ENCODE measurements at regions not wholly inside any gene's neighbourhood (a gene's known extent, or its start where the extent isn't known, plus 50 kb on each side); places are given as distances from the start of the nearest gene placed in this dataset.

- Histone ChIP-seq H3K23ac (ENCODE audit: insufficient read length) (no peak overlapping the region), H2BK15ac (ENCODE audit: low read length) (no peak overlapping the region), H4K20me1 (replicated peaks in 1 of 2; ENCODE audit: control insufficient read depth in 1 of 2, insufficient read depth in 2 of 2, low read length in 2 of 2) (no peaks in the 10 kb centered on the region), H3K4me1 (replicated peaks in 1 of 4; ENCODE audit: control insufficient read depth in 3 of 4, insufficient read depth in 4 of 4, low read length in 3 of 4) (no peaks in the 10 kb centered on the region), H2BK12ac (ENCODE audit: low read depth, low read length) (no peak overlapping the region), H3K56ac (replicated peaks; ENCODE audit: insufficient read length, low read depth, low read length) (no peak overlapping the region), H2BK5ac (ENCODE audit: low read depth, low read length) (no peak overlapping the region), H4K8ac (ENCODE audit: extremely low read depth, insufficient read depth, low read length) (no peak overlapping the region), H3K79me1 (ENCODE audit: low read depth, low read length) (no peaks in the 10 kb centered on the region), H3K4me2 (ENCODE audit: insufficient read depth in 1 of 2, low read depth in 2 of 2, low read length in 2 of 2) (no peak overlapping the region), H3K36me3 (ENCODE audit: control insufficient read depth in 2 of 4, insufficient read depth in 4 of 4, low read length in 3 of 4) (no peaks in the 10 kb centered on the region), H3K9ac (replicated peaks in 1 of 4; ENCODE audit: extremely low read depth in 1 of 4, low read depth in 3 of 4, low read length in 3 of 4) (no peak overlapping the region), H3K27me3 (replicated peaks in 1 of 4; ENCODE audit: control insufficient read depth in 3 of 4, extremely low read depth in 1 of 4, insufficient read depth in 3 of 4, low read length in 3 of 4) (no peaks in the 10 kb centered on the region), H2AFZ (ENCODE audit: low read length) (no peak overlapping the region), H3K79me2 (ENCODE audit: control insufficient read depth in 1 of 2, insufficient read depth in 2 of 2, low read length in 2 of 2) (no peaks in the 10 kb centered on the region), H4K91ac (replicated peaks; ENCODE audit: insufficient read length, low read length) (no peak overlapping the region), H3K14ac (ENCODE audit: insufficient read length) (no peak overlapping the region), H3K18ac (ENCODE audit: extremely low read depth, low read length) (no peak overlapping the region), H2BK20ac (ENCODE audit: low read length) (no peak overlapping the region), H4K5ac (ENCODE audit: insufficient read length, low read depth, low read length) (no peak overlapping the region), H3K27ac (ENCODE audit: low read depth, low read length) (no peak overlapping the region), H3K9me3 (ENCODE audit: insufficient read depth in 2 of 2, low read depth in 1 of 2, low read length in 1 of 2) (no peaks in the 10 kb centered on the region), H2BK120ac (replicated peaks; ENCODE audit: low read depth, low read length) (no peak overlapping the region), H3K23me2 (ENCODE audit: low read depth, low read length) (no peaks in the 10 kb centered on the region), H2AK5ac (ENCODE audit: low read depth, low read length) (no peak overlapping the region), H3K4me3 (ENCODE audit: extremely low read depth in 1 of 4, insufficient read depth in 2 of 4, low read depth in 3 of 4, low read length in 4 of 4) (no peak overlapping the region), H3K4ac (replicated peaks; ENCODE audit: insufficient read length, low read depth, low read length) (no peak overlapping the region)
- ChIA-PET CTCF (ENCODE audit: partially characterized antibody) (no interaction called here), POLR2A (ENCODE audit: partially characterized antibody) (no interaction called here)
- DNase-seq (ENCODE audit: low read depth in 1 of 2, low spot score in 2 of 2) (no peak), FAIRE-seq (no peak)
- TF ChIP-seq POU5F1 (IDR thresholded peaks at IDR 0.05; ENCODE audit: low read depth, low read length): no peak
- no peak for TF ChIP-seq SIX5 (IDR thresholded peaks at IDR 0.05; ENCODE audit: low read depth, low read length)
- TF ChIP-seq TEAD4 (IDR thresholded peaks at IDR 0.05; ENCODE audit: low read depth, low read length): no peak
- no peak for TF ChIP-seq GTF2F1 (IDR thresholded peaks at IDR 0.05; ENCODE audit: borderline replicate concordance, low read depth, low read length)
- 91% methylated on average over 2 of the region's 2 CpGs; no CpG with 5 or more reads in 1 of the 2 experiments for WGBS, 2 experiments (ENCODE audit: extremely low coverage in 1 of 2, insufficient coverage in 1 of 2, insufficient read length in 1 of 2, insufficient replicate concordance in 2 of 2, low coverage in 1 of 2, low lambda C conversion rate in 2 of 2, missing lambda C conversion rate in 1 of 2)
Measured at GRCh38 chr1:79507770-79508169, 501.2 kb upstream of the ADGRL4 start.

Data from H1 (cell line).